HG03159 (cell line): ENCODE measurements at regions not wholly inside any gene's neighbourhood (a gene's known extent, or its start where the extent isn't known, plus 50 kb on each side); places are given as distances from the start of the nearest gene placed in this dataset.
A peak's percentile ranks its signal among the peaks of the same experiment; 100 is the strongest.

Experiments
- ATAC-seq: cut with Tn5 transposase; IDR thresholded peaks from one replicate; pipeline ENCODE4 v1.9.1; 2021; ENCODE audit warnings: mild to moderate bottlenecking, moderate library complexity; ENCODE audit not compliant: unreplicated experiment

- no peak for ATAC-seq
Observed at GRCh38 chr2:16196687-16197503, 256.5 kb downstream of the MYCN start.

- ATAC-seq = no peak
Observed at GRCh38 chr2:16195681-16196070, 255.3 kb downstream of the MYCN start.

- ATAC-seq = no peak
Observed at GRCh38 chr2:16194931-16195680, 254.8 kb downstream of the MYCN start.

GRCh38 chr2:16194530-16194929 is 254.2 kb downstream of the MYCN start:
- no peak for ATAC-seq

GRCh38 chr2:16194096-16194390 is 253.7 kb downstream of the MYCN start:
- no peak for ATAC-seq

DNA sequence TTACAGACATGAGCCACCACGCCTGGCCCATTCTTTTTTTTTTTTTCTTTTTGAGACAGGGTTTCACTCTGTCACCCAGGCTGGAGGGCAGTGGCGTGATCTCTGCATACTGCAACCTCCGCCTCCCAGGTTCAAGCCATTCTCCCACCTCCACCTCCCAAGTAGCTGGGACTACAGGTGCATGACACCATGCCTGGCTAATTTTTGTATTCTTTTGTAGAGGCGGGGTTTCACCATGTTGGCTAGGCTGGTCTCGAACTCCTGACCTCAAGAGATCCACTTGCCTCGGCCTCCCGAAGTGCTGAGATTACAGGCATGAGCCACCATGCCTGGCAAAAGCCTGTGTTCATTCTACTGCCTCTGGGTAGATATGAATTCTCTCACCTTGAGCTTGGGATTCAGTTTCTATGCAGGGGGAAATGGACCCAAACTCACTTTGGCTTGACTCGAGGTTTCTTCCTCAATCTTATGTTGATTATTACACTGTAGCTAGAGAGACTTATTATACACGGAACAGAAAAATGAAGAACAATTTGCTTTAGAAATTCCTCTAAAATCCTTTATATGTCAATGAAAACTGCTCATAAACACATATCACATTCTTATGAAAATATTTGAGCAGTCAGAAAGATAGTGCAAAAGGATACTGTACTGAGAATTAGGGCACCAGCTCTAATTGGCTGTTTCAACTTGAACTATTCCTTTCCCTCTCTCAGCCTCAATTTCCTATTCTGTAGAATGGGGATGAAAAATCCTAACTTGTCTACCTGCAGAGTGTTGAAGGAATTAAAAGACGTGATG is 252.3 kb downstream of the MYCN start:
- no peak for ATAC-seq

DNA sequence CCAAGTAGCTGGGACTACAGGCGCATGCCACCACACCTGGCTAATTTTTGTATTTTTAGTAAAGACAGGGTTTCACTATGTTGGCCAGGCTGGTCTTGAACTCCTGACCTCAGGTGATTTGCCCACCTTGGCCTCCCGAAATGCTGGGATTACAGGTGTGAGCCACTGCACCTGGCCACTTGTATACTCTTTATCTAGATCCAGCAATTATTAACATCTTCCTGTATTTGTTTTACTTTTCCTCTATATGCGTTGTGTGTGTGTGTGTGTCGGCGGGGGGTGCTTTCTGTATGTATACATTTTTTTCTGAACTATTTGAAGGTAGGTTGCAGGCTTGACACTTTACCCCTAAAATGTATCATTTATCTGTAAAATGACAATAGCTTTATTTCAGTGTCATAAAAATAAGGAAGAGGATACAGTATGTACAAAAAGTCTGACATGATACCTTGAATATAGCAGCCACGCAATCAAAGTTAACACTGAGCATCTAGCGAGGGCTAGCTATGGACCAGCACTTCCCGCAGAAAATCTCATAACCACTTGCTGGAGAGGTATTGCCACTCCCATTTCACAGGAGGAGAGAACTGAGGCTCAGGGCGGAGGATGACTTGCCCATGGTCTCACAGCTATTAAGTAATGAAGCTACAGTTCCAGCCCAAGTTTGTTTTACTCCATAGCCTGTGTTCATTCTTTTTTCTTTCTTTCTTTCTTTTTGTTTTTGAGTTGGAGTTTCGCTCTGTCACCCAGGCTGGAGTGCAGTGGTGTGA is 251.3 kb downstream of the MYCN start:
- no peak for ATAC-seq

DNA sequence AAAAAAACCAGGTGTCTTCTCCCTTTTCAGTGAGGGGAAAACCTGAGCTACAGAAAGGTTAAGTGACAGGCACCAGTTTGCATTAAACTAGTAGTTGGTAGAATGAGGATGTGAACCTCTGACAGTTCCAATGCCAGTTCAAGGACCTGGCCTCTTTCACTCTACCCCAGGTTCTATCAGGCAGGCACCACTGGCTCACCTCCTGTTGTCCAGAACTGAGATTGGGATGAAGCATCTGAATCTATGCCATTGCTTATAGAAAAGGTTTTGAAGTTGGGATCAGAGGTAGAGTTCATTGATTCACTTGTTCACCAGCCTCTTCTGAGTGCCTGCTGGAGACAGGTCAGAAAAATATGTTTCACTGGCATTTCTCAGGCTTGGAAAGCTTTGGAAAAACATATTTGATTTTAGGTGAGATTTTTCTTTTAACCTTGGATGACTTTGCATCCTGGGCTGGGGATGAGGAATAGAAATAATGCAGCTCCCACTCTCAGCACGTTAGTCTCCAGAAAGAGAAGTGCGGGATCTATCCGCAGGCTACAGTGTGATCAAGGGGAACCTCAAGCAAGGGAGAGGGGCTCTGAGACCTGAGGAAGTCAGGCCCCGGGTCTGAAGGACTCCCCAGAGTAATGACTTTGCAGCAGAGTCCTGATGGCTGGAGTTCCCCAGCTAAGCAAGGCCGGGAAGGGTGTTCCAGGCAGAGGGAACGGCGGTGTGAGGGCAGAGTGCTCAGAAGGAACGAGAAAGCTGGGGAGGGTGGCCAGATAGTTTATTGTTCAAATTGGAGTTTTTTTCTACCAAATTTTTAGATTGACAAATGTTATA is 250.3 kb downstream of the MYCN start:
- ATAC-seq = no peak

DNA sequence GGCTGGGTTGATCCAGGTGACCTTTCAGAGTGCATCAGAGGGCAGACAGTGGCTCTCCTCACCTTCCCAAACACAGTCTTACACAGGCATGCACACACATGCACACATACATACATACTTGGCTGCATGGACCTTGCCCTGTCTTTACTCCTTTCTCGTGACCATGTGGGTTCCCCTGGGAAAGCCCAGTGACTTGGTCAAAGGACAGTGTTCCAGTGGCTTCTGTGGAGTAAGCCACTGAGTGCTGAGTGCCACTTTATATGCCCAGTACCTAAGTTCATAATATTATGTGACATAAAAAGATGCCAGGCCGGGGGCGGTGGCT is 249.4 kb downstream of the MYCN start:
- no peak for ATAC-seq

- no peak for ATAC-seq
Observed at GRCh38 chr2:16189029-16189835, 248.9 kb downstream of the MYCN start.

GRCh38 chr2:16188261-16188890 is 248.0 kb downstream of the MYCN start:
- ATAC-seq = no peak

- no peak for ATAC-seq
Observed at GRCh38 chr2:16187482-16187817, 247.1 kb downstream of the MYCN start.

DNA sequence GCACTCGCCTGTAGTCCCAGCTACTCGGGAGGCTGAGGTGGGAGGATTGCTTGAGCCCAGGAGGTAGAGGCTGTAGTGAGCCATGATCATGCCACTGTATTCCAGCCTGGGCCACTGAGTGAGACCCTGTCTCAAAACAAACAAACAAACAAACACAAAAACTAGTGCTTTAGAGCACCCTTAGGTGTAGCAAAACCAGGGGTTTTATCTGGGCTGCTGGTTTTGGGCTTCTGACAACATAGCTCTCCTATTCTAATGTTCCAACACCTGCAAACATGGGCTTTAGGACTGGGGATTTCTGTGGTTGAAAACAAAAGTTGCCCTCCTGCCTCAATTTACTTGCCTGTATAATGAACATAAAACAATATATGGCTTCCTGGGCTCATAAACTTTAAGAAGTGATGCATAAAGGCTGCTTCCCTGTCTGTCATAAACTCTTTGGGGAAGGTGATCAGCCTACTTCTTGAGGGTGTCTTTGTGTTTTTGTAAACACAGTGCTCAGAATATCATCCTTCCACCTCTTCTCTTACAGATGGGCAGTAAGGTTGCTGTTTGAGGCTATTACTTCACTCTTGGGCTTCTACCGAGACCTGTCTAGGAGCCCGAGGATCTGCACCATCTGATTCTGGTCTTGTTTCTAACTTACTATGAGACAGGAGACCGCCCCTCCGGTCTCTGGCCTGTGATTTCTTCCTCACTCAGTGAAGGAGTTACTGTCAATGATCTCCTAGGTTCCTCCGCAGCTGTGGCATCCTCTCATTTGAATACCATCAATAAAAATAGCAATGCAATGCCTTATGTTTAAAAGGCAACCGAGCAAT is 246.5 kb downstream of the MYCN start:
- peak; percentile 51 for ATAC-seq

- no peak for ATAC-seq
Observed at GRCh38 chr2:16185801-16186272, 245.5 kb downstream of the MYCN start.

- ATAC-seq = no peak
Observed at GRCh38 chr2:16184945-16185660, 244.8 kb downstream of the MYCN start.

- ATAC-seq = no peak
Observed at GRCh38 chr2:16184341-16184890, 244.1 kb downstream of the MYCN start.

DNA sequence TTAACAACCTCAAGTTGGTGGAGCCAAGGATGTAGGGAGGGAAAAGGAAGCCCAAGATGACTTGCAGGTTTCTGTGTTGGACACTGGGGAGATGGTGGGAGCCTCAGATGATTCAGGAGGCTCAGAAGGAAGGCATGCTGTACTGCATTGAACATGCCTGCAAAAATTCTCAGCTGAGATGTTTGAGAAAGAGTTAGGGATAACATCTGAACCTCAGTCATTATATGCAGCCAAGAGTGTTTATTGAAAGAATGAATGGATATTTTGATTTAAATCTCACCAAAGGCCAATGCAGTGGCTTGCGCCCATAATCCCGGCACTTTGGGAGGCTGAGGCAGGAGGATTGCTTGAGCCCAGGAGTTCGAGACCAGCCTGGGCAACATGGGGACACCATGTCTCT is 243.0 kb downstream of the MYCN start:
- no peak for ATAC-seq
